ENCODE measurements at regions not wholly inside any gene's neighbourhood (a gene's known extent, or its start where the extent isn't known, plus 50 kb on each side); places are given as distances from the start of the nearest gene placed in this dataset.

DNA sequence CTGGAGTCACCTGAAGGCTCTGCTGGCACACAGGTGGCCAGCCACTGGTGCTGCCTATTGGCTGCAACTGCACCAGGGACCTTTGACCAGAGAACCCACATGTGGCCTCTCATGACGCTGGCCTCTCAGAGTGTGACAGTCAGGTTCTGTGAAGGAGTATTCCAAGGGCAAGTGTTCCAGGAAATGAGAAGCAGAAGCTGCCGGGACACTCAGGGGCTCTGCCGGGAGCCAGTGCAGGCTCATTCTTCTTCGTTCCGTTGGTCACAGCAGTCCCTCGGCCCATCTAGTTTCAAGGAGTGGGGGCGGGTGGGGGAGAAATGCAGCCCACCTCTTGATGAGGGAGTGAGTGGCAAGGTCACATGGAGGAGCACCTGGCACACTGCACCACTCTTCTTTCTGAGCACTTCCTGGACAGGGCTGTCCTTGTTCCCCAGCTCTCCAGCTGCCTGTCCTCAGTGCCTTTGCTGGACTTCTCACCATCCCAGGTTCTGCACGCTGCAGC is 237.5 kb downstream of the GADD45G start:
- Histone ChIP-seq H4K20me1 (ENCODE audit: insufficient read depth) (no peaks in the 10 kb centered on the region), H3K9me3 (ENCODE audit: control insufficient read depth in 1 of 2, insufficient read depth in 1 of 2, low read depth in 1 of 2, low read length in 2 of 2) (no peaks in the 10 kb centered on the region), H3K79me2 (ENCODE audit: insufficient read depth, low read length) (no peaks in the 10 kb centered on the region), H2AFZ (ENCODE audit: low read depth, low read length, poor library complexity, severe bottlenecking) (no peak overlapping the region), H3K27ac (ENCODE audit: low read depth, low read length) (no peak overlapping the region), H3K4me3 (replicated peaks in 1 of 2; ENCODE audit: low read depth in 1 of 2, low read length in 2 of 2) (no peak overlapping the region), H3K27me3 (ENCODE audit: insufficient read depth, low read length) (peaks cover 3% of the 10 kb centered on the region), H3K4me2 (ENCODE audit: low read length) (no peak overlapping the region), H3K4me1 (ENCODE audit: control insufficient read depth in 1 of 2, insufficient read depth in 2 of 2, low read length in 2 of 2) (no peaks in the 10 kb centered on the region), H3K9me2 (ENCODE audit: insufficient read depth) (no peaks in the 10 kb centered on the region), H3K36me3 (ENCODE audit: control insufficient read depth in 1 of 2, insufficient read depth in 2 of 2, low read length in 2 of 2) (no peaks in the 10 kb centered on the region), H3K9ac (ENCODE audit: low read length) (no peak overlapping the region)
- POLR2A ChIA-PET, result no interaction called here
- no TSS peak for BruUV-seq (replicated peaks)
- CTCF ChIA-PET, result no interaction called here
- ATAC-seq, result no peak
- intact Hi-C loops (cut with micrococcal nuclease), result no loop called here
- TF ChIP-seq ZFX (IDR thresholded peaks at IDR 0.05), result no peak
- TF ChIP-seq, protein P1, sequence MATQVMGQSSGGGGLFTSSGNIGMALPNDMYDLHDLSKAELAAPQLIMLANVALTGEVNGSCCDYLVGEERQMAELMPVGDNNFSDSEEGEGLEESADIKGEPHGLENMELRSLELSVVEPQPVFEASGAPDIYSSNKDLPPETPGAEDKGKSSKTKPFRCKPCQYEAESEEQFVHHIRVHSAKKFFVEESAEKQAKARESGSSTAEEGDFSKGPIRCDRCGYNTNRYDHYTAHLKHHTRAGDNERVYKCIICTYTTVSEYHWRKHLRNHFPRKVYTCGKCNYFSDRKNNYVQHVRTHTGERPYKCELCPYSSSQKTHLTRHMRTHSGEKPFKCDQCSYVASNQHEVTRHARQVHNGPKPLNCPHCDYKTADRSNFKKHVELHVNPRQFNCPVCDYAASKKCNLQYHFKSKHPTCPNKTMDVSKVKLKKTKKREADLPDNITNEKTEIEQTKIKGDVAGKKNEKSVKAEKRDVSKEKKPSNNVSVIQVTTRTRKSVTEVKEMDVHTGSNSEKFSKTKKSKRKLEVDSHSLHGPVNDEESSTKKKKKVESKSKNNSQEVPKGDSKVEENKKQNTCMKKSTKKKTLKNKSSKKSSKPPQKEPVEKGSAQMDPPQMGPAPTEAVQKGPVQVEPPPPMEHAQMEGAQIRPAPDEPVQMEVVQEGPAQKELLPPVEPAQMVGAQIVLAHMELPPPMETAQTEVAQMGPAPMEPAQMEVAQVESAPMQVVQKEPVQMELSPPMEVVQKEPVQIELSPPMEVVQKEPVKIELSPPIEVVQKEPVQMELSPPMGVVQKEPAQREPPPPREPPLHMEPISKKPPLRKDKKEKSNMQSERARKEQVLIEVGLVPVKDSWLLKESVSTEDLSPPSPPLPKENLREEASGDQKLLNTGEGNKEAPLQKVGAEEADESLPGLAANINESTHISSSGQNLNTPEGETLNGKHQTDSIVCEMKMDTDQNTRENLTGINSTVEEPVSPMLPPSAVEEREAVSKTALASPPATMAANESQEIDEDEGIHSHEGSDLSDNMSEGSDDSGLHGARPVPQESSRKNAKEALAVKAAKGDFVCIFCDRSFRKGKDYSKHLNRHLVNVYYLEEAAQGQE (IDR thresholded peaks at IDR 0.05; ENCODE audit: low read depth), result no peak
- no peak for TF ChIP-seq SP1 (IDR thresholded peaks at IDR 0.05; ENCODE audit: low read depth)
- TF ChIP-seq TCF7L2 (IDR thresholded peaks at IDR 0.05; ENCODE audit: borderline replicate concordance, extremely low read depth, insufficient read depth, insufficient read length), result no peak
- TF ChIP-seq CBX3 (IDR thresholded peaks at IDR 0.05; ENCODE audit: low read depth), result no peak
- TF ChIP-seq, protein P2, sequence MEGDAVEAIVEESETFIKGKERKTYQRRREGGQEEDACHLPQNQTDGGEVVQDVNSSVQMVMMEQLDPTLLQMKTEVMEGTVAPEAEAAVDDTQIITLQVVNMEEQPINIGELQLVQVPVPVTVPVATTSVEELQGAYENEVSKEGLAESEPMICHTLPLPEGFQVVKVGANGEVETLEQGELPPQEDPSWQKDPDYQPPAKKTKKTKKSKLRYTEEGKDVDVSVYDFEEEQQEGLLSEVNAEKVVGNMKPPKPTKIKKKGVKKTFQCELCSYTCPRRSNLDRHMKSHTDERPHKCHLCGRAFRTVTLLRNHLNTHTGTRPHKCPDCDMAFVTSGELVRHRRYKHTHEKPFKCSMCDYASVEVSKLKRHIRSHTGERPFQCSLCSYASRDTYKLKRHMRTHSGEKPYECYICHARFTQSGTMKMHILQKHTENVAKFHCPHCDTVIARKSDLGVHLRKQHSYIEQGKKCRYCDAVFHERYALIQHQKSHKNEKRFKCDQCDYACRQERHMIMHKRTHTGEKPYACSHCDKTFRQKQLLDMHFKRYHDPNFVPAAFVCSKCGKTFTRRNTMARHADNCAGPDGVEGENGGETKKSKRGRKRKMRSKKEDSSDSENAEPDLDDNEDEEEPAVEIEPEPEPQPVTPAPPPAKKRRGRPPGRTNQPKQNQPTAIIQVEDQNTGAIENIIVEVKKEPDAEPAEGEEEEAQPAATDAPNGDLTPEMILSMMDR (IDR thresholded peaks at IDR 0.05 in 2 of 3, conservative IDR thresholded peaks at IDR 0.05 in 1 of 3; ENCODE audit: borderline replicate concordance in 1 of 3, insufficient read depth in 1 of 3, low read depth in 2 of 3, low read length in 2 of 3), result no peak
- TF ChIP-seq ZNF274 (IDR thresholded peaks at IDR 0.05; ENCODE audit: low read depth, low read length), result no peak
- TF ChIP-seq ELF1 (IDR thresholded peaks at IDR 0.05; ENCODE audit: borderline replicate concordance, low read depth), result no peak
- no peak for TF ChIP-seq EZH2phosphoT487 (IDR thresholded peaks at IDR 0.05; ENCODE audit: borderline replicate concordance)
- TF ChIP-seq, protein P3, sequence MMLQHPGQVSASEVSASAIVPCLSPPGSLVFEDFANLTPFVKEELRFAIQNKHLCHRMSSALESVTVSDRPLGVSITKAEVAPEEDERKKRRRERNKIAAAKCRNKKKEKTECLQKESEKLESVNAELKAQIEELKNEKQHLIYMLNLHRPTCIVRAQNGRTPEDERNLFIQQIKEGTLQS (IDR thresholded peaks at IDR 0.05), result no peak
- TF ChIP-seq CEBPB (IDR thresholded peaks at IDR 0.05; ENCODE audit: low read depth), result no peak
- TF ChIP-seq, protein P4, sequence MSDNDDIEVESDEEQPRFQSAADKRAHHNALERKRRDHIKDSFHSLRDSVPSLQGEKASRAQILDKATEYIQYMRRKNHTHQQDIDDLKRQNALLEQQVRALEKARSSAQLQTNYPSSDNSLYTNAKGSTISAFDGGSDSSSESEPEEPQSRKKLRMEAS (IDR thresholded peaks at IDR 0.05), result no peak
- TF ChIP-seq POLR2AphosphoS5 (IDR thresholded peaks at IDR 0.05; ENCODE audit: low read depth, low read length), result no peak
- no peak for TF ChIP-seq SIN3A (IDR thresholded peaks at IDR 0.05; ENCODE audit: low read depth)
- no peak for TF ChIP-seq EZH2 (IDR thresholded peaks at IDR 0.05)
- no peak for TF ChIP-seq YY1 (IDR thresholded peaks at IDR 0.05; ENCODE audit: extremely low read depth, insufficient replicate concordance, low read depth, low read length)
- TF ChIP-seq, protein P5, sequence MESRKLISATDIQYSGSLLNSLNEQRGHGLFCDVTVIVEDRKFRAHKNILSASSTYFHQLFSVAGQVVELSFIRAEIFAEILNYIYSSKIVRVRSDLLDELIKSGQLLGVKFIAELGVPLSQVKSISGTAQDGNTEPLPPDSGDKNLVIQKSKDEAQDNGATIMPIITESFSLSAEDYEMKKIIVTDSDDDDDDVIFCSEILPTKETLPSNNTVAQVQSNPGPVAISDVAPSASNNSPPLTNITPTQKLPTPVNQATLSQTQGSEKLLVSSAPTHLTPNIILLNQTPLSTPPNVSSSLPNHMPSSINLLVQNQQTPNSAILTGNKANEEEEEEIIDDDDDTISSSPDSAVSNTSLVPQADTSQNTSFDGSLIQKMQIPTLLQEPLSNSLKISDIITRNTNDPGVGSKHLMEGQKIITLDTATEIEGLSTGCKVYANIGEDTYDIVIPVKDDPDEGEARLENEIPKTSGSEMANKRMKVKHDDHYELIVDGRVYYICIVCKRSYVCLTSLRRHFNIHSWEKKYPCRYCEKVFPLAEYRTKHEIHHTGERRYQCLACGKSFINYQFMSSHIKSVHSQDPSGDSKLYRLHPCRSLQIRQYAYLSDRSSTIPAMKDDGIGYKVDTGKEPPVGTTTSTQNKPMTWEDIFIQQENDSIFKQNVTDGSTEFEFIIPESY (IDR thresholded peaks at IDR 0.05; ENCODE audit: extremely low read depth, insufficient replicate concordance, low read length), result no peak
- no peak for TF ChIP-seq JUND (IDR thresholded peaks at IDR 0.05)
- DNase-seq (ENCODE audit: low read depth, low spot score), result no peak
- RAD21 ChIA-PET (ENCODE audit: low non-redundant PET in 1 of 2, low total read pairs in 2 of 2, uncharacterized antibody in 2 of 2, unreplicated experiment in 2 of 2), result no interaction called here
